HG03280 (cell line): ENCODE measurements at regions not wholly inside any gene's neighbourhood (a gene's known extent, or its start where the extent isn't known, plus 50 kb on each side); places are given as distances from the start of the nearest gene placed in this dataset.

Source experiments
- ATAC-seq: cut with Tn5 transposase; IDR thresholded peaks from one replicate; pipeline ENCODE4 v1.9.1; 2021; ENCODE audit warnings: mild to moderate bottlenecking, moderate library complexity; ENCODE audit not compliant: unreplicated experiment

DNA sequence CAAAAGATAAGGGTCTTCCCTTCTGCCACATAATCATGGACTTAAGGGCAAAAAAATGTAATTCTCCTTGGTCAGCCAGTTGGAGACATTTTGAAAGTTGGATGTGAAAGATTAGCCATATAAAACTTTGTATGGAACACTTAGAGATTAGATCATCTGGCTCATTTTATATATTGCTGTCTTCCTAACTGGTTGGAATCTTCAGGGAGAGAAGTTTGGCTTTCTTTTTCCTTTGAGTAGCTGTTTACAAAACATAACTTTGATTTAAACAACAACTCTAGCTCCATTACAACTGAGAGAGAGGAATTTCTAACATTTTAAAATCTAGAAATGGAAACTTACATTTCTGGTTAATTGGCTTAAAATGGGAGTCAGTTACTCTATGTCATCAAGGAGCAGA, 132.7 kb downstream of the RDH14 start:
- no peak for ATAC-seq

DNA sequence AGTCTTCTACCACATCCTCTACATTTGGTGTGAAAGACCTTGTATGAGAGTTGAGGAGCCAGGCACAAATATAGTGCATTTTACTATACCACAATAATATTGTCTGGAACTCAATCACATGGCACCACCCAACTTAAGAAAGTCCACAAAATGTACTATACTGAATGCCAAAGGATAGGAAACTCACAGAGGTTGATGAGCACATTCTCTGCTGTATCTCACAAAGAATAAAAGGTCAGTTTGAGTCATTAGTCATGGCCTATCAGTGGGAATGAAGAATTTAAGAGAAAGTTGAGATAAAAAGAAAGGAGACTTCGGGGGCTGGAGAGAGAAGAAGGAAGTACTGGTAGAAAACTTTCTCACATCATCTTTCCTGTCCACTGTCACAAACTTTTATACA, 134.3 kb downstream of the RDH14 start:
- ATAC-seq: no peak

GRCh38 chr2:18425210-18425703, 135.2 kb downstream of the RDH14 start:
- ATAC-seq: no peak

DNA sequence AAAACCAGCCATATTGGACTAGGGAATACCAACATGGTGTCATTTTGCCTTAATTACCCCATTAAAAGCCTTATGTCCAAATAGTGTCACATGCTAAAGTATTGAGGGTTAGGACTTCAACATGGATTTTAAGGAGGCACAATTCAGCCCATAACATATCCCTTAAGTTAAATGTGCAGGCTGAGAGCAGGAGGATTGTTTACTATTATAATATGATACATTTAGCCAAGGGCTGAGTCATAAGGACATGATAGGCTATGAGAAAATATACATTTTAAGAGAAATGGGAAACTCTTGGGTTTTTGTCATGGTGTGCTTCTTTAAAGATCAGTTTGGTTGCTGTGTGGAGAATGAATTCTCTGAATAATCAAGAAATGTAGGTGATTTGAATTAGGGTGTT, 136.8 kb downstream of the RDH14 start:
- no peak for ATAC-seq

- no peak for ATAC-seq
Measured at GRCh38 chr2:18422432-18423165, 137.9 kb downstream of the RDH14 start.

- ATAC-seq: no peak
Measured at GRCh38 chr2:18413676-18414396, 146.6 kb downstream of the RDH14 start.

DNA sequence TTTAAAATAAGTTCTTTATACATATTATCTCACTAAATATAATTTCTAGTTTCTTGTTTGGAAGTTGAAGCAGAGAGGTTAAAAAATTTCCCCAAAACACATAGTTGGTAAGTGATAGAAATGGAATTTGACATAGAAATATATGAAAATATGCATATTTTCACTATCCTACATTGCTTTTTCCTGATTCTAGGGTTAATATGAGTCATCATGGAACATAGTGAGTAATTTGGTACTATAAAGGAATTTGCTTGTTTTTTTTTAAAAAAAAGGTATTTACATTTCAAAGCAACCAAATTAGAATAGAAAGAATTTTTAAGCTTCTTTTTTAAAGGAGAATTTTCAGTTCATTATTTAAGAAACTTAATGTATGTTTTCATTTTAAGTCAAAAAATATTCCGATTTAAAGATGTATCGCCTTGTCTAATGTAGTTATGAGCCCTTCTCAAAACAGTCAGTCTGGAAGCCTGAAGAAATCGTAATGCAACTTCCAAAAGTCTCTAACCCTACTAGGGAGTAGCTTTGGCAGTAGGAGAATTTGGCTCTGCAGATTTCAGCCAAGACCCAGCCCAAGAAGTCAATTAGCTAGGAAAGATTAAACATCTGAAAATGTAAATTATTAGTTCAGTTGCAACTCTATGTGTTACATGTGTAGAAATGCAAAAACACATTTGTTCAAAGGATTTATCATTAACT, 147.3 kb downstream of the RDH14 start:
- ATAC-seq: no peak

DNA sequence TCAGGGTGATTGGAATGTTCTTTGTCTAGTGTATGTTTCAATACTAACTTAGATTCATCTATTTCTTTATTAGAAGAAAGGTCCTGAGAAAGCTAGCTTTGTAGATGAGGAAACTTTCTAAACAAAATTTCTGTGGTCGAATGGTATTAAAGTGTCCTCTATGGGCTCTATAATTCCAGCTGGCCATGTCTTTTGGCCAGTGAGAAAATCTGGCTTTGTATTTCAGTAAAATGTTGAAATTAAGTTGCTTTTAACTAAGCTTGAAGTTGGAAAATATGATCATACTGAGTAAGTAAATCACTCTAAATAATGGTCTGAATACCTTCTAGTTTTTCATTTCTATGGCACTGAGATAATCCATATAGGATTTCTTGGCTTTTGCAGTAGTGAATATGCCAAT, 148.8 kb downstream of the RDH14 start:
- ATAC-seq: no peak

DNA sequence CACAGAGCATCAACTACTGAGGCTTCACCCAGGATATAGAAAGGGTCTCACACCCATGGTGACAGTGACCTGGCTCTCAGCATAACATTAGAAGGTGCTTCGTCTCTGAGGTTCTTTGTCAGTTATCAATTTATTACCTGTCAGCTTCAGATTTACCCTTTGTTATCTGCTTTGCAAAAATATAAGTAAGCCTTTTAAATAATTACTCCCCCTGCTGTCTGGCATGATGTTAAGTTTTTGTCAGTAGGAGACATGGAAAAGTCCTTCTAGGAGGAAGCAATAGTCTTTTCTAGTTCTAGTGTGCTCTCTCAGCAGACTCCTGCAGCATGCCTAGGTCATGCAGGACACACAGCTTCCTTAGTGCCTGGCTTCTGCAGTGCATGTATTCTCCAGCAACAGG, 149.9 kb downstream of the RDH14 start:
- ATAC-seq: no peak

DNA sequence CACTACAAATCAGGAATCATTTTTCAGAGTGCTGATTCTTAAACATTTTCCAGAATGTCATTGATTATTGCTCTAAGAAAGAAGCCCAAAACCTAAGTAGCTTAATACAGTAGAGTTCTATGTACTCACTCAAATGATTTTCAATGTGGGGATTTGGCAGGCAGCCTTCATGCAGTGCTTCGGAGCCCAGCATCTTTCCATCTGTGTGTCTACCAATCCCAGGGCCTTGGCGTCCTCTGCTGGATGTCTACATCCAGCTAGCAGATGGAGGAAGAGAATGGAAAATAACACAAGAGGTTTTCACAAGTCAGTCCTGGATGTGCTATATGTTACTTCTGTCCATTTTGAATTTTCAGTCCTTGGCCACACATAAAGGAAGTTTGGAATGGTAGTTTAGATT, 151.8 kb downstream of the RDH14 start:
- no peak for ATAC-seq

- no peak for ATAC-seq
Measured at GRCh38 chr2:18406219-18406618, 154.2 kb downstream of the RDH14 start.

- ATAC-seq: no peak
Measured at GRCh38 chr2:18404708-18405107, 155.7 kb downstream of the RDH14 start.

- ATAC-seq: no peak
Measured at GRCh38 chr2:18403921-18404522, 156.4 kb downstream of the RDH14 start.

DNA sequence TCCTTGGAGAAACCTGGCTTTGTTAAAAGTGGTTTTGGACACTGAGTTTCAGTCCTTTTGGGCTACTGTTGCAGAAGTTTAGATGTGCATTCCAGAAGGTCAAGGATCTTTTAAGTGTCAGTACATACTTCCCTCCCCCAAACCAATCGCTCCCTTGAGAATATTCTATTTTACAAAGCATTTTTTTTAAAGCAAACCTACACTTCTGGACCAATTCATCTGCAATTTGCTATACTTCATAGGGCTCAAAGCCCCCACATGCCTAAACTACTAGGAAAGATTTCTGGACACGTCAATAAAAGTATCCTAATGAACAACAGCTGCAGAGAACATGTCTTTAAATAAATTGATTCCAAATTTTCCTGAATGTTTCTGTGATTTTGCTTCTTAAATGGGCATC, 157.6 kb downstream of the RDH14 start:
- no peak for ATAC-seq

DNA sequence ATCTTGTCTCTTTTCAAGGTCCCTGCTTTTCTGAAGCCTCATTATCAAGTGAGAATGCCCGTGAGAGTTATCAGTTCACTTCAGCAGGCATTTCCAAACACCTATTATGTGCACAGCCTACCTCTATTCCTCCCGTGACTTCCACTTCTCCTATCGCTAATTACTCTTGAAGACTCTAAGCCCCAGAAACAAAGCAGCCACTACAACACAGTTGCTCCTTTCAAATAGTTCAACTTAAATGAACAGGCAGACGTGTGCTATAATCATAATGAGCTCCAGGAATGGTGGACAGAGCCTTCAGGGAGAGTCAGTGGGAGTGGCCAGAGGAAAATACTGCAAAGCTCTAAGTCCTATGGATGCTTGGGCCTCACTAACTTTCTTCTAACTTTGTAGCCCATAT, 159.0 kb downstream of the RDH14 start:
- ATAC-seq: no peak

DNA sequence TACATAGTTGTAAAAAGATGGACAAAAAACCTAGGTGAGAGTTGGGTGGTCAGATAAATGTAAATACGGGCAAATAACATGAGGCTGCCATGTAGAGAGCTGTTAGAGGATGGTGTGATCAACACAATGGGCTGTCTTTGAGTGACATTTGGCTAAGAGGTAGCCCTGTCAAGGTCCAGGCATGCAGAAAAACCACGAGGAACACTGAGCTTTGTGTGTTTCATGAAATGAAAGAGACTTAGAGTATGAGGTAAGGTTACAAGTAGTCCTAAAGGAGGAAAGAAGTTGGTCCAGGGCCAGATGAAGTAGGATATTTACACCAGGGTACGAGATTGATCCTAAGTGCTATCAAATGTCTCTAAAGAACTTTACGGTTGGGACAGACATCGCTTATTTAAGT, 160.9 kb downstream of the RDH14 start:
- ATAC-seq: no peak

DNA sequence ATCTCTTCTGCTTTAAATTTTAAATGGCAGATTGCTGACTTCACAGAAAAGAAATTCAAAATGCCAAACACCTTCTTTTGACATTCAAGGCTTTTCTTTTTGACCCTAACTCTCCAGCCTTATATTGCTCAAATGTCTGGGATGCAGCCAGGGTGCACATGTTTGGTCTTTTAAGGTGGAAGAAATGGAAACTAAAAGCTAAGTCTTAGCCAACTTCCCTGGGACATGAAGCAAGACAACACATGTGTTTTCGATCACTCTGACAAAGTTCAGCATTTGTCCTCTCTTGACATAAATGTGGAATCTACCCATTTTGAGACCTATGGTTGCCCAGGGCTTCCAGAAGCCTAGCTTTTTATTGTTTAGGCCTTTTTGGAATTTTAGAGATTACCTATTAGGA, 161.6 kb downstream of the RDH14 start:
- no peak for ATAC-seq

GRCh38 chr2:18396329-18397010, 164.0 kb downstream of the RDH14 start:
- no peak for ATAC-seq

DNA sequence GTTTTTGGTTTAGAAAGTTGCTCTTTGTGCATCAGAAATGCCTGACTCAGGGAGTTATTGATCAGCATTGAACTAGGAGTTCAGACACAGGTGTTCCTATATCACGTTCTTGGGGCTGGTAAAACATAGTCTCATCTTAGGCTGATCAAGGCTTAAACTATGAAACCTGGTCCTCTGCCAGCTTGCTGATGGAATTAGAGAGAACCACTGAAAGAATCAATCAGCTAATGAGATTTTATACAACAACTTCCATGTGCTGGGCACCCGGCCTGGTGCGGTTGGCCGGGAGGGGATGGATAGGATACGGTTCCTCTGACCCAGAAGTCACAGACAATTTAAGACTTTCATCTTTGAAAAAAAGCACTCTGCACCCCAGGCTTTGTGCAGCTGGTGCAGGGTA, 164.9 kb downstream of the RDH14 start:
- no peak for ATAC-seq

- peak; percentile 91 for ATAC-seq
Measured at GRCh38 chr2:18387441-18388206, 172.8 kb downstream of the RDH14 start.
